ENCODE measurements at regions not wholly inside any gene's neighbourhood (a gene's known extent, or its start where the extent isn't known, plus 50 kb on each side); places are given as distances from the start of the nearest gene placed in this dataset.

GRCh38 chr12:58249610-58250009, 308.2 kb downstream of the ATP23 start:
- TF ChIP-seq CTCF (IDR thresholded peaks at IDR 0.05; ENCODE audit: low read depth, low read length) (no peak), EZH2phosphoT487 (IDR thresholded peaks at IDR 0.05; ENCODE audit: low read depth) (no peak)
